Stimulated activated CD4-positive, alpha-beta T cell treated with anti-CD3 and anti-CD28 coated beads, Interleukin-12 subunit alpha, Interleukin-12 subunit beta, amount 100 ng/mL, for 24 hours (primary cell): ENCODE measurements at regions not wholly inside any gene's neighbourhood (a gene's known extent, or its start where the extent isn't known, plus 50 kb on each side); places are given as distances from the start of the nearest gene placed in this dataset.

Experiments used
- DNase-seq, 2 experiments: peaks; one replicate each; pipeline ENCODE4 v3.0.0-alpha.2; 2020; ENCODE audit warnings: low read depth in 2 of 2

GRCh38 chr3:99442599-99442998 lies 195.8 kb upstream of the COL8A1 start:
- DNase-seq, result no peak

DNA sequence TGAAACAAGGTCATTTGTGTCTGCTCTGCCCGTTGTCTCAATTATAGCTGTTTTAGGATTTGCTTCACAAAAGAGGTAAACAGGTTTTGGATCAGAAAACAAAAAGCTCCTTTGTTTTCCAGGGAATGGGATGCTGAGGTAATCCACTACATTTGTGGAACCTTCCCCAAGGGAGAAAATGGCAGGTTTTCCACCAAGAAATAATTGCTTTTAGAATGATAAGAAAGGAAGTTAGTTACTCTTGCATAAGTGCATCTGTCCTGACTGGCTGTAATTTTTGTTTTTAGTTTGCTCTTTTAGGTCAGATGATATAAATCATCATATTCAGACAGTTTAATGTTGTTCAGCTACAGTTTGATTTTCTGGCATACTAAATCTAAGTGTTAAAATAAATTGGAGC lies 198.5 kb upstream of the COL8A1 start:
- no peak for DNase-seq

DNA sequence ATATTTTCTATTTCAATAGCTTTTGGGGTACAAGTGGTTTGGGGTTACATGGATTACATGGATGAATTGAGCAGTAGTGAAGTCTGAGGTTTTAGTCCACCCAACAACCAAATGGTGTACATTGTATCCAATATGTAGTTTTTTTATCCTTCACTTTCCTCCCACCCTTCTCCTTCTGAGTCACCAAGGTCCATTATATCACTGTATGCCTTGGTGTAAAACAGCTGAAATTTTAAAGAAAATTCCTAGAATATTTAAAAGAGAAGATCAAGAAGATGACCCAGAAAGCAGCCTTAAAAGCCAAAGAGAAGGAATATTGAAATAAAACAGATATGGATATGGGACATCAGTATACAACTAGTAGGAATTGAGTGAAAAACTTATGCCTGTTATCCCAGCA lies 204.2 kb upstream of the COL8A1 start:
- no peak for DNase-seq

- no peak for DNase-seq
Observed at GRCh38 chr3:99430348-99431134, 207.9 kb upstream of the COL8A1 start.

- DNase-seq, result no peak
Observed at GRCh38 chr3:99429502-99429901, 208.9 kb upstream of the COL8A1 start.

DNA sequence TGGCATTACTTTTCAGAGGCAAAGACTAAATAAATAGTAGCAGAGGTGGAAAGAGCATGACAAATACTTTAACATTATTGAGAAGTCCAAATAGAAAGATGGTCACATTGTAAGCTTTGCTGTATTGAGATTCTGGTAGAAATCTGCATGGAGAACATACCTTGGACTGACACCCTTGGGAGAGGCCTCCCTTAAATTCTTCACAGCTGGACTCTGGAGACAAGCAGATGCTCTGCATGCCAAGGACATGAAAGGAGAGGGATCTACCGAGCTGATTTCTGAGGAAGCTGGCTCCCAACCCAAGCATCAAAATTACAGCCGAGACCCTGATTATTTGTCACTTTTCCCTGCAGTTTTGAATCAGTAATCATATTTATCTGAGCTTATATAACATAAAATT lies 212.5 kb upstream of the COL8A1 start:
- no peak for DNase-seq

DNA sequence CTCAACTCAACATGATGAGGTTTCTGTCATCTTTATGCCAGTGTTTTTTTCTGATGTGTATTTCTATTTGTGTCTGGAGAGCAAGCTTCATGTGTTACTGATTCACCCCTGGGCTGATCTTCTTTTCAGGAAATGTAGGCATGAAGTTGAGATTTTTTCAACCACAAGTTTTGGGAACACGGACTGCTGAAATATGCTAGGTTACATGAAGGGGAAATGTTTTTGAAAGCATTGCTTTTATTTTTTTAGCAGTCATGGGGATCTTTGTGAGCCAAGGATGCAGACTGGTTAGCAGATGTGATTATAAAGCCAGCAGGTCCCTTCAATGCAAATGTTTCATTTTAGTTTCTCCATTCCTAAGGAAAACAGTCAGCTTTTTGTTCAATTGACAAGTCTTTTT lies 219.3 kb upstream of the COL8A1 start:
- no peak for DNase-seq

DNA sequence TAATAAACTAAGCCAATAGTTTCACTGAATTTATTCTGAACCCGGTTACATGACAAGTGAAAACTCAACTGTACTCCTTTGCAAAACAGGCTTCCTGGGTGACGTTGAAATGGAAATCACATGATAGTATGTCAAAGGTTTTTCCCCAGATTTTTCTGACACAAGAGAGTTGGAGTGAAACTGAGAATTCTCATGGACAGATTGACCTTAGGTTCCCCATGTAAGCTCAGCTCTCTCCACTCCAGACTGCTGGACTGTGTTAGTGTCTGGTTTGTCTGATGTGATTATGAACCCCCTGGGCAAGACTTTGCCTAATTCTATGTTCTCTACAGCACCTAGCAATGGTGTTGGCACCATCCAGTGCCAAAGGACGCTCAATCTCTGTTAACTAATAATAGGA lies 219.7 kb upstream of the COL8A1 start:
- no peak for DNase-seq

DNA sequence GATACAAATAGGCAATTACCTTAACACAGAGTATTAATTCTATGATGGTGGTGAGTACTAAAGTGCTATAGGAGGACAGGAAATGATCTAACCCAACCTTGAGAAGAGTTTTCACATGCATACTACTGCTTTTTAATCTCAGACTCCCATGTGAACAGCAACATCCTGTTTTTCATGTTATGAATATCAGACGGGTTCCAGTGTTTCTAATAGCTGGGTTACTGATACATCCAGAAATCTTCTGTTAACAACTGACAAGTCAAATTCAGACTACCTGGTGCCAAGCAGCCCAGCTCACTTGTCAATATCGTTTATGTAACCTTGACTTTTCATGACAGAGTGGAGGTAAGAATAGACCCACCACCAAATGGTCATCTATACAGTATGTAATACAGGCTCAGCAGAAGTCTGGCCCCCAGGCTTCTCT lies 220.2 kb upstream of the COL8A1 start:
- DNase-seq, result no peak

DNA sequence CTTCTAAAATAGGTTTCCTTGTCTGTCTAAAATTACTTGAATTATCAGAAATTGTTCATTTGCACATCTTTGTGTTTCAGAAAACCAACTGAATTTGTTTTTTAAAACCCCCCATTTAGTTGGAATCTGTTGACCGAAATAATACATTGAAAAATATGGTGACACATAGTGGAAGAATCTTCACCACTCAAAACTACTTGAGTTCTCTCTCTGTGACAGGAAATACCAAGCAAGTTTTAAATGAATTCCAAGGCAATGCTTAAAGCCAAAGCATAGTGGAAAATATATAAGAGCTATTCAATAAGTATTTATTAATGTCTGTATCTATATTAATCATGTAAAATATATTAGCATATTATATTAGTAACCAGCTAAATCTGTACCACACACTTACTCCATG lies 224.9 kb upstream of the COL8A1 start:
- no peak for DNase-seq

DNA sequence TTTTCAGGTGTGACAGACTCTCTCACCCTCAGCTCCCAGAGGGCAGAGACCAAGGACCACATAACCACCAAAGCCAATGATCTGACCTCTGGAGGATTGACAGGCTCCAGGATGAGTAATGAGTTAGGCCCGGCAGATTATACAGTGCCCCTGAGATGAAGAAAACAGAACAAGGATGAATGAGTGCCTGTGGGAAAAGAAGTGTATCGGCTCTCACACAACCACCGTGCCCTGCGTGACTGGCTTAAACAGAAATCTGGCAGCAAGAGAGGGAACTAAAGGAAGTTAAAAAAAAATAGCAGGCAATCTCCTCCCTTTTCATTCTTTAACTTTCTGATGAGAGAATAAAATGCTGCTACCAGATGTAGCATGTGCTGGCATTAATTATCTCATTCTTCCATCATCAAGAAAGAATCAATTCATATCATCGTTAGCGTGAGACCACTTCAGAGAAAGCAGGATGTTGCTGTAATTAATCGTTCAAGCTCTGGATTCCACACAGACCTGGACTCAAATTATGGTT lies 227.5 kb upstream of the COL8A1 start:
- DNase-seq, result no peak

GRCh38 chr3:99409961-99410360 lies 228.4 kb upstream of the COL8A1 start:
- no peak for DNase-seq

- no peak for DNase-seq
Observed at GRCh38 chr3:99407257-99407656, 231.1 kb upstream of the COL8A1 start.

GRCh38 chr3:99402755-99403154 lies 235.6 kb upstream of the COL8A1 start:
- no peak for DNase-seq

GRCh38 chr3:99400352-99400751 lies 238.0 kb upstream of the COL8A1 start:
- no peak for DNase-seq

DNA sequence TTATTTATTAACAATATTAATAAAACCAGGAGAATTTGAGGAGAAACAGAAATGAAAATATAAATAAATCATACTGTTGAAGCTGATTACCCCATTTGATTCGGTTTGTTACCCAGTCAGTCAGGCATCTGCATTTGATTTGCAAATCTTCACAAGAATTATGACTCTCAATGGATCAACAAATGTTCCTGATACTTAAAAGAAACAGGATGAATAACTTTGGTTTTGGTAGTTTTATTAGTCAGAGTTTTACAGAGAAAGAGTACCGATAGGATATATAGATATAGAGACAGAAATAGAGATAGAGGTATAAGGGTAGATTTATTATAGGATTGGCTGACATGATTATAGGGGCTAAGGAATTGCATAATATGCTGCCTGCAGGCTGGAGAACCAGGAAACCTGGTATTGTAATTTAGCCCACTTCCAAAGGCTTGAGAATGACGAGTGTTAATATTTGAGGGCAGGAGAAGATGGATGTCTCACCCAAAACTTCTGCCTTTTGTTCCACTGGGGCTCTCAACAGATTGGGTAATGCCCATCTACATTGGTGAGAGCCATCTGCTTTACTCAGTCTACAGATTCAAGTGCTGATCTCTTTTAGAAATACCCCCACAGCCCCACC lies 241.6 kb upstream of the COL8A1 start:
- no peak for DNase-seq

DNA sequence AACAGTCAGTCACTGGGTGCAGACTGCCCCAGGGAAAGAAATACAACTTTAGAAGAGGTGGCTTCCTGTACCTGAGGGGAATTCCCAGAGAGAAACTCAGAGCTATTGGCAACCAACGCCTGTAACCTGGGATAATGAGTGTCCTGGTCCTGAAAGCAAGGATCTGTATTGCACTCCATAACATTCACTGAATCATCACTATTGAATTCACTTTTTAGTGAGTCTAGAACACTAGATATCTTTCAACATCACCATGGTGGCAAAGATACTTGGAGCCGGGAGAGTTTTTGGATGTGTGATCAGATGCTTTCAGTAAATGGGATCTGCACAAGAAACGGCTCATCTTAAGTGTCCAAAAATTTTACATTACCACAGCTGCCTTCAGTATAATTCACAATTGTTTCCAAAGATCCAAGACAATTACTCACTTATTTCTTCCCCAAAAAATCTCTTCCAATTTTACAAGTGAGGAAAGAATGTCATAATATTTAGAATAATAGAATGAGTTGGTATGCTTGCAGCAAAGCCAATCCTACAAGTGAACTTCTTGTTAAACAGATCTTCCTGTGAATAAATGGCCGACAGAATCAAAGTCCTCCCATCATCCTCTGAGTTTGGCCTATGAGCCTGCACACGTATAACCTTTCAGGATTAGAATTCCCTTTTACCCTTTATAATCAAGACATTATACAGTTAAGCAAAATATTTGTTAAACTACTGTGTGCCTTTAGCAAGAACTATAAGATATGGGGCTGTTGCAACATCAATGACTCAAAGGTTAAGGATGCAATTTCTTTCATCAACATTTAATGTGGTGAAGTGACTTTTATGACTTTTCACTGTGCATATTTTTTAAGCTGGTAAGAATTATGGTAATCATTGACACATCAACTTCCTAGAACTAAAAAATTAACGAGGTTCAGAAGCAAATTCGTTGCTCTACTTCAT lies 243.3 kb upstream of the COL8A1 start:
- no peak for DNase-seq

- no peak for DNase-seq
Observed at GRCh38 chr3:99393961-99394360, 244.4 kb upstream of the COL8A1 start.

GRCh38 chr3:99388780-99389179 lies 249.6 kb upstream of the COL8A1 start:
- DNase-seq, result no peak

GRCh38 chr3:99384596-99384995 lies 253.8 kb upstream of the COL8A1 start:
- no peak for DNase-seq

DNA sequence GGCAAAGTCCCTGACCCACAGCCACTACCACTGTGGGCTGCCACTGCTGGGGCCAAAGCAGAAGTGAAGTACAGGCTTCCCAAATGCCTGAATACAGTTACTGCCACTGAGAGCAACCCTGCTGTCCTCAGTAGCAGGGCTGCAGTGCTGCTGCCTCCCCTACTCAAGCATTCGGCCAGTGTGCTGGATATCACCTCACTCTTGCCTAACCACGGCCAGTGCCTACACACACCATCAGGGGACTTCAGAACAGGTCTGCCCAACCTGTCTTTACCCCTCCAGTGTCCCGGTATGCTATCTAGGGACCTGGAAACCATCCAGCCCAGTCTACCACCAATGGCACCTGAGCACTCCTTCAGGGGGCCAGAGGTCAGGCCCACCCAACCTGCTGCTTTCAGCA lies 261.5 kb upstream of the COL8A1 start:
- no peak for DNase-seq

GRCh38 chr3:99373846-99374210 lies 264.6 kb upstream of the COL8A1 start:
- no peak for DNase-seq
